Upper lobe of left lung (tissue), 6 donors: ENCODE measurements at regions not wholly inside any gene's neighbourhood (a gene's known extent, or its start where the extent isn't known, plus 50 kb on each side); places are given as distances from the start of the nearest gene placed in this dataset.

Source experiments
- ATAC-seq, 2 donors: fragments of 200-7000 bp; cut with Tn5 transposase; one replicate each; pipeline ENCODE4 v1.9.1; 2022; ENCODE audit warnings: mild to moderate bottlenecking in 2 of 2, moderate library complexity in 2 of 2; ENCODE audit not compliant: low FRiP score in 2 of 2
- DNase-seq, 2 donors: peaks; one replicate each; pipeline ENCODE4 v3.0.0-alpha.2; 2019 to 2020
- H3K27ac ChIP-seq, 4 donors: fragments of 200-600 bp; sonication (generic); one replicate each; pipeline ENCODE4 v1.5.1; 2016 to 2019
- H3K27me3 ChIP-seq, 4 donors: fragments of 200-600 bp; sonication (generic); one replicate each; pipeline ENCODE4 v1.5.1; 2017 to 2019
- H3K36me3 ChIP-seq, 4 donors: fragments of 200-600 bp; sonication (generic); one replicate each; pipeline ENCODE4 v1.5.1; 2016 to 2019
- H3K4me1 ChIP-seq, 4 donors: fragments of 200-600 bp; sonication (generic); one replicate each; pipeline ENCODE4 v1.5.1; 2018 to 2019
- H3K4me3 ChIP-seq, 4 donors: fragments of 200-600 bp; sonication (generic); one replicate each; pipeline ENCODE4 v1.5.1; 2017 to 2019; ENCODE audit warnings: mild to moderate bottlenecking in 2 of 4, moderate library complexity in 1 of 4
- H3K9me3 ChIP-seq, 4 donors: fragments of 200-600 bp; sonication (generic); one replicate each; pipeline ENCODE4 v1.5.1; 2018 to 2019
- CTCF ChIP-seq, 6 experiments: fragments of 450-650 bp in 4 of 6; fragments of 200-600 bp in 2 of 6; sonication (generic) in 2 of 6; IDR thresholded peaks; one replicate each; pipeline ENCODE4 v1.5.1; 2016 to 2019; ENCODE audit warnings: antibody characterized with exemption in 6 of 6
- EP300 ChIP-seq, 4 donors: sonication (generic); formaldehyde crosslinking; IDR thresholded peaks; one replicate each; pipeline ENCODE4 v1.5.1; 2017; ENCODE audit warnings: antibody characterized with exemption in 4 of 4, control low read depth in 2 of 4
- POLR2A ChIP-seq, 4 donors: fragments of 450-650 bp; IDR thresholded peaks; one replicate each; pipeline ENCODE4 v1.5.1; 2016 to 2017; ENCODE audit warnings: antibody characterized with exemption in 4 of 4, mild to moderate bottlenecking in 2 of 4
- POLR2AphosphoS5 ChIP-seq, 2 donors: sonication (generic); formaldehyde crosslinking; IDR thresholded peaks; one replicate each; pipeline ENCODE4 v1.5.1; 2017; ENCODE audit warnings: antibody characterized with exemption in 2 of 2
- WGBS, 2 donors: methylation state at CpG; one replicate each; pipeline ENCODE4 v1.1.5; 2017 to 2018; 5-methylcytosine and 5-hydroxymethylcytosine counted together
- donor health status: DM: no; HTN: no; CAD: no; lungs with moderate emphysema.
- donor health status: DM: no; HTN: yes; CAD: no; lungs with severe emphysema.

- no peaks in the 10 kb centered on the region for H3K36me3 ChIP-seq
- no peaks in the 10 kb centered on the region for H3K27me3 ChIP-seq
- WGBS, 2 donors, result 79 to 81% methylated on average over 11 to 12 of the region's 12 CpGs
- no peaks in the 10 kb centered on the region for H3K4me1 ChIP-seq
- H3K27ac ChIP-seq, result no peak overlapping the region
- peak in 1 of 2 donors; percentile 76 for ATAC-seq
- TF ChIP-seq CTCF (IDR thresholded peaks at IDR 0.05) (no peak), POLR2A (IDR thresholded peaks at IDR 0.05) (no peak), EP300 (IDR thresholded peaks at IDR 0.05) (no peak), POLR2AphosphoS5 (IDR thresholded peaks at IDR 0.05) (no peak)
- H3K9me3 ChIP-seq, result no peaks in the 10 kb centered on the region
- no peak overlapping the region for H3K4me3 ChIP-seq
- no peak for DNase-seq
These were observed 66.2 kb upstream of the NECTIN1 start for GRCh38 chr11:119795231-119795630.

- ATAC-seq, result no peak
- H3K36me3 ChIP-seq, result no peaks in the 10 kb centered on the region
- H3K27ac ChIP-seq, result no peak overlapping the region
- no peak overlapping the region for H3K4me3 ChIP-seq
- no peaks in the 10 kb centered on the region for H3K4me1 ChIP-seq
- DNase-seq, result no peak
- WGBS, 2 donors, result 88 to 94% methylated on average over 4 of the region's 4 CpGs
- H3K9me3 ChIP-seq, result no peaks in the 10 kb centered on the region
- TF ChIP-seq POLR2AphosphoS5 (IDR thresholded peaks at IDR 0.05) (no peak), CTCF (IDR thresholded peaks at IDR 0.05) (no peak), POLR2A (IDR thresholded peaks at IDR 0.05) (no peak), EP300 (IDR thresholded peaks at IDR 0.05) (no peak)
- H3K27me3 ChIP-seq, result no peaks in the 10 kb centered on the region
These were observed 65.8 kb upstream of the NECTIN1 start for GRCh38 chr11:119794756-119795155.

GRCh38 chr11:119794141-119794665, 65.2 kb upstream of the NECTIN1 start:
- TF ChIP-seq POLR2AphosphoS5 (IDR thresholded peaks at IDR 0.05) (no peak), POLR2A (IDR thresholded peaks at IDR 0.05) (no peak), EP300 (IDR thresholded peaks at IDR 0.05) (no peak), CTCF (IDR thresholded peaks at IDR 0.05) (no peak)
- WGBS, 2 donors, result 83 to 85% methylated on average over 8 to 17 of the region's 17 CpGs

GRCh38 chr11:119793335-119793984, 64.5 kb upstream of the NECTIN1 start:
- H3K4me1 ChIP-seq, result no peaks in the 10 kb centered on the region
- TF ChIP-seq EP300 (IDR thresholded peaks at IDR 0.05) (no peak), CTCF (IDR thresholded peaks at IDR 0.05) (no peak), POLR2AphosphoS5 (IDR thresholded peaks at IDR 0.05) (no peak), POLR2A (IDR thresholded peaks at IDR 0.05) (no peak)
- H3K27me3 ChIP-seq, result no peaks in the 10 kb centered on the region
- no peaks in the 10 kb centered on the region for H3K9me3 ChIP-seq
- ATAC-seq, result no peak
- DNase-seq, result no peak
- no peak overlapping the region for H3K4me3 ChIP-seq
- H3K27ac ChIP-seq, result no peak overlapping the region
- 71 to 79% methylated on average over 5 to 10 of the region's 10 CpGs for WGBS, 2 donors
- H3K36me3 ChIP-seq, result no peaks in the 10 kb centered on the region

More at GRCh38 chr11:119794141-119794665, 65.2 kb upstream of the NECTIN1 start:
- Histone ChIP-seq H3K9me3 (no peaks in the 10 kb centered on the region), H3K27me3 (no peaks in the 10 kb centered on the region), H3K27ac (no peak overlapping the region), H3K4me1 (no peaks in the 10 kb centered on the region), H3K4me3 (no peak overlapping the region), H3K36me3 (no peaks in the 10 kb centered on the region)
- no peak for ATAC-seq
- no peak for DNase-seq

- TF ChIP-seq EP300 (IDR thresholded peaks at IDR 0.05) (no peak), POLR2A (IDR thresholded peaks at IDR 0.05) (no peak)
These were observed 62.7 kb upstream of the NECTIN1 start for GRCh38 chr11:119791701-119792151.

More at GRCh38 chr11:119791701-119792151, 62.7 kb upstream of the NECTIN1 start:
- Histone ChIP-seq H3K36me3 (no peaks in the 10 kb centered on the region), H3K9me3 (no peaks in the 10 kb centered on the region), H3K27me3 (no peaks in the 10 kb centered on the region), H3K4me1 (no peaks in the 10 kb centered on the region), H3K4me3 (no peak overlapping the region), H3K27ac (no peak overlapping the region)
- peak in 1 of 2 donors; percentile 60 for ATAC-seq
- WGBS, 2 donors, result 39 to 47% methylated on average over 6 of the region's 6 CpGs
- DNase-seq, result no peak
